DMS79 treated with DMSO at 0.1 percent for 48 hours (cell line): ENCODE measurements at regions not wholly inside any gene's neighbourhood (a gene's known extent, or its start where the extent isn't known, plus 50 kb on each side); places are given as distances from the start of the nearest gene placed in this dataset.
"Not testable (repeated sequence)": the region's sequence is repeated elsewhere in the genome, so short reads cannot be mapped to it uniquely, and the experiment has no call there.

Source experiments
- DNase-seq: peaks from one replicate; lab custom pipeline; 2025; lab: John Stamatoyannopoulos, UW

- DNase-seq: not testable (repeated sequence)
Measured at GRCh38 chr4:82077471-82077995, 296.3 kb downstream of the HNRNPD start.

DNA sequence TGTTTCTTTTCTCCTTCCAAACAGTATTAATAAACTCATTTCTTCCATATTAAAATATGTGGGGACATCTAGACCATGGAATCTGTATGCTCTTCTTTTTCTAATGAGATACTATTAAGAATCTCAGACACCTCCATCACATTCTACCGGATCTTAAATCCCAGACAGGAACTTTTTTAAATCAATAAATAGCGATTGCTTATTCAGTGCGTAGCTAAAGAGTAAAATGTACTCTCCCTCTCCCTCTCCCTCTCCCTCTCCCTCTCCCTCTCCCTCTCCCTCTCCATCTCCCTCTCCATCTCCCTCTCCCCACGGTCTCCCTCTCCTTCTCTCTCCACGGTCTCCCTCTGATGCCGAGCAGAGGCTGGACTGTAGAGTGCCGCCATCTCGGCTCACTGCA is 297.0 kb downstream of the HNRNPD start:
- DNase-seq: no peak

DNA sequence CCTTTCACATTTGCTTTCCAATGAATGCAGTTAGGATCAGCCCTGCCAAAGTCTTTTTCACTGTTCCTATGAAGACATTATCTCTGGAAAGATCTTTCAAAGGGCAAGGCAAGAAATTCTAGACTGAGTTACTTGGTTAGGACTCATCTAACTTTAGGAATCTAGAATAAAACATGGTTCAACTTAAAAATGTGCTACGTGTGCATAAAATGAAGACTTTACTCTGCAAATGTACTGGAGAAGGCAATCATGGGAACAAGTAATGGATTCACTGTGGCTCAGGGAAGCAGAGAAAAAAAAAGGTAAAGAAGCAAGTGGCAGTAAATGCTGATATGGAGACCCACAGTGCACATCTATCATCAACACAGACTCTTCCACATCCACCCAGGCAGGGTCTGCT is 297.4 kb downstream of the HNRNPD start:
- no peak for DNase-seq

- no peak for DNase-seq
Measured at GRCh38 chr4:82071951-82072350, 301.8 kb downstream of the HNRNPD start.

DNA sequence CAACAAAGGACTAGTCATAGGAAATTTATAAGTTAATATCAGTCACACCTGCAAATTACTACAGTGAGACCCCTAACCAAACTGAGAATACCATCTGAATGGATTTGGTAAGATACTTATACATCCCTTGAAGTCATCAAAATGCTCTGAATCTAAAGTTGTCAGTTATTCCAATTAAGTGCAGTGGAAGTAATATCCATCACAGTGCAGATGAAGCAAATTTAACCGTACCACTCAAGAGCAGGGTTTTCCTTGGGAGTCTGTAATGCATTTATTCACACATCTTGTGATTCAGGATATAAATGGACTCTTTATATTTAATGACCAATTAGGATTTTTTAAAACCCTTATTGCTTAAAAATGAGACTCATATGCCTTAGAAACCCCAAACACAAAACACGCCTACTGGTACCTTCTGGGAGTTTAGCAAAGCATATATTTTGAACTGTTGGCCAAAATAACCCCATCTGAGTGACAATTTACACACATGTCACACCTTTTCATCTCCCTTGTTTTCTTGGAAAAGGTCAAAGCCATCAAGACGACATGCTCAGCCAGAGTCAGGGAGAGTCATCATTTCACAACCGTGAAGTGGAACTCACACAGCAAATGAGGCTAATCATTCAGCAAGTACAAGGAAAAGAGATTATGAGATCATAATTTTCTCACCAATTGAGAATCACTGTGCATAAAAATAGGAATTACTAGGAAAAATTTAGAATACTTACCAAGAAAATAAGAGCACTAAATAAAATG is 303.7 kb downstream of the HNRNPD start:
- DNase-seq: peak; percentile 35

DNA sequence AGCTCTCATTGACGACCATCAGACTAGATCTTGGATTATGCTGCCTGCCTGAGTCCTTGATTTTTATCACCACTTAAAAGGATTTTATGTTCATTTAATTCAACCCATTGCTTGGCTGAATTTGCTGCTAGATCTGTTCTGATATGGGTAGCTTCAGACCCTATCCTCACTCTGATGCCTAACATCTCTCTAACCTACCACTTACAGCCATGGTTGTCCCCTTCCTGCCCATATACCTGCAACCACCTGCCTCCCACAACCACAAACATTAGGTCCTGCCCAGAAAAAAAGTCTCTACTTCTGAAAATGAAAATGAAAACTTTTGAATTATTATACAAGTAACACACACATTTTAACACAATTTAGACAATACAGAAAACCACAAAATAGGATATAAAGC is 310.8 kb downstream of the HNRNPD start:
- DNase-seq: no peak

- DNase-seq: no peak
Measured at GRCh38 chr4:82057990-82058544, 315.7 kb downstream of the HNRNPD start.

DNA sequence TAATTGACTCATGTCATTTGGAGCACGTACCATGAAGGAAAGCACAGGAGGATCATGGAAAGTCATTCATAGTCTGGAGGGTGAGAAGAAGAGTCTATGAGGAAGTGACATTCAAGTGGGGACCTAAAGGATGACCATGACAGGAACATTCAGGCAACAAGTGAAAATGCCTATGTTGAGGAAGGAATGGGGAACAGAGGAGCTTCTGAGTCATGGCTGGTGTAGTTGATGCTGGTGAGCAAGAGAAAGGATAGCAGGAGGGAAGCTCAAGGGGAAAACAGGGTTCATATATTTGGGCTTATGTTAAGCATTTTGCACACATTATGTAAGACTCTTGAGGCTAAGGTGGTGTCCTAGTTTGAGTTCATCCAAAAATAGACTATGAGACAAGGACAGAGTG is 318.6 kb downstream of the HNRNPD start:
- no peak for DNase-seq

DNA sequence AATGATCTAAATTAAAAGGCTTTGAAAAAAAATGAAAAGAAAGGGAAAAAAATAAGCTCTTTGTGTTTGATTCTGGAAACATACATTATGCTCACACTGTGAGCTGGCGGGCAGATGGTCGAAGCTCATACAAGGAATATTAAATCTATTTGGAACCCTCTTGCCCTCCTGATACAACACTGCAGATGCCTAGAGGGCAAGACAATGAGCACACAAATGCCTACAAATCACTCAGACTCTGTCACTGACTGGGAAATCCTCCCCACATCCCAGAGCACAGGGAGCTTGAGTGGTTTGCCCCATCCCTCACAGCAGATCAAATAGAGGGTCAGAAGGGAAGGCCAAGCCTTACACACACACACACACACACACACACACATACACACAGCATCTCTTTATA is 320.4 kb downstream of the HNRNPD start:
- no peak for DNase-seq

DNA sequence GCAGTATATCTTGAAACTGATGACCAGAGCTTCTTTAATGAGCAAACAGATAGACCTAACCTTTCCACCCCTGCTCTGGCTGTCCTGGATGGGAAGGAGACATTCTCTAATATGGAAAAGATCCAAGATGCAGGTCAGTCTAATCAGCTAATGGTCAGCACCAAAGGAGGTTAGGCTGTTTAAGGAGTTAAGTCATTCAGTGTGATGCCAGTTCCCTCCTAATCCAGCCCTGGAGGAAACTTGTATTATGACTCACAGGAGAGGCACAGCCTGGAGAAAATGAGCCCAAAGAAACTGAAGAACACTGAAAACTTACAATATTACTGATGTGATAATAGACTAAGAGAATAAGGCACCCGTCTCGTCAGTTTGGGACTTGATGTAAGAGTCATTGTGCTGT is 323.0 kb downstream of the HNRNPD start:
- no peak for DNase-seq

DNA sequence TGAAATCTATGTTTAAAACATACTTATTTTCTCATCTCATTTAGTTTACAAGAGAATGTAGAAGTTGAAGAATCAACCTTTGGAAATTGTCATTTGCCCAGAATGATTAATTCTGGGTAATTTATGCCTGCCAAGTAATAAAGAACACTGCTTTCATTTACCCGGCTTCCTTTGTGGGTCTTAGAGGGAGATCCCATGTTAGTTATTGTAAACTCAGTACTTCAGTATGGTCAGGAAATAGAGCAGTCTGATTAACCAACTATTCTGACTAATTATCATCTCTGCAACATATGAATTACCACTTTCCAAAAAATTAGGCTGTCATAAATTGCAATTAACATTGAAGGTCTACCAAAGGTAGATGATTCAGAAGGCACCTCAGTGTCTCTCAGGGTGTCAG is 324.5 kb downstream of the HNRNPD start:
- DNase-seq: no peak

DNA sequence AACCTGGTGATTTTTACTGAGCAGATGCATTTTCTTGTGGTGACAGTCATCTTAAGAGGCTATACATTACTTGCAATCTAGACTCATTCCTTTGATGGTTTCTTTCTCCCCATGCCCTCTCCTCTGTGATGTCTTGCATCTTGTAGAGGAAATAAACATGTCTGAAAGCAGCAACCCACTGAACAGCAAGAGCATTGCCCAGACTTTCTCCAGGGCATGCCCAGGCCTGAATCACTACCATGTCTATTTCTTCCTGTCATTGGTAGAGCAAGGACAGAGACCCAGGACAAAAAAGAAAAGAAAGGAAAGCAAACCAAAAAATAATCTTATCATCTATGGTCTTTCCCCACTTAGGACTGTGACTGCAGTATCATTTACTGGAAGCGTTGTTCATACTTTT is 326.1 kb downstream of the HNRNPD start:
- no peak for DNase-seq

DNA sequence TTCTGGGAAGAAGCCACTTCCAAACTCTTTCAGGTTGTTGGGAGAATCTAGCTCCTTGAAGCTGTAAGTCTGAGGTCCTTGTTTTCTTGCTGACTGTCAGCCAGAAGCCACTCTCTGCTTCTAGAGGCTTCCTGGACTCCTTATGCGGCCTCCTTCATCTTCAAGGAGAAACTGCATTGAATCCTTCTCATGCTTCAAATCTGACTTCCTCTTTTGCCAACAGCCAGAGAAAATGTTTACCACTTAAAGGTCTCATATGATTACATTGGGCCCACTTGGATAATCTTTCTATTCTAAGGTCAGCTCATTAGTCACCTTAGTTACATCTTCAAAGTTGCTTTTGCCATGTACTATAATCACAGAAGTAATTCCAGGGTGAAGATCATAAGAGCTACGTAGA is 327.0 kb downstream of the HNRNPD start:
- DNase-seq: no peak

DNA sequence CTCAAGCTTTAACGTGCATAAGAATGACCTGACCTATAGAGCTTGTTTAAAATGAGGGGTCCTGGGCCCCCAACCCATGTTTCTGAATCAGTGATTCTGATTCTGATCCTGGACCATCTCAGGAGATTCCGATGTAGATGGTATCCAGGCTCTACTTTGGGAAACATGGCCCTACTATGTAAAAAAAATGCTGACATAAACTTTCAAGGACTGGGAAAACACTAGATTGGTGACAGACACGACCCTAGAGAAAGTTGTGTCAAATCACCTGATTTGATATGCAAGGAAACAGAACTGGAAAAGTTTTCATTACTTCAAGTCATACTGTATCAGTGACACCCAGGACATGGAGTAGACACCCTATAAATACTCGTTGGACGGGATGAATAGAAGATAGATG is 328.5 kb downstream of the HNRNPD start:
- no peak for DNase-seq

DNA sequence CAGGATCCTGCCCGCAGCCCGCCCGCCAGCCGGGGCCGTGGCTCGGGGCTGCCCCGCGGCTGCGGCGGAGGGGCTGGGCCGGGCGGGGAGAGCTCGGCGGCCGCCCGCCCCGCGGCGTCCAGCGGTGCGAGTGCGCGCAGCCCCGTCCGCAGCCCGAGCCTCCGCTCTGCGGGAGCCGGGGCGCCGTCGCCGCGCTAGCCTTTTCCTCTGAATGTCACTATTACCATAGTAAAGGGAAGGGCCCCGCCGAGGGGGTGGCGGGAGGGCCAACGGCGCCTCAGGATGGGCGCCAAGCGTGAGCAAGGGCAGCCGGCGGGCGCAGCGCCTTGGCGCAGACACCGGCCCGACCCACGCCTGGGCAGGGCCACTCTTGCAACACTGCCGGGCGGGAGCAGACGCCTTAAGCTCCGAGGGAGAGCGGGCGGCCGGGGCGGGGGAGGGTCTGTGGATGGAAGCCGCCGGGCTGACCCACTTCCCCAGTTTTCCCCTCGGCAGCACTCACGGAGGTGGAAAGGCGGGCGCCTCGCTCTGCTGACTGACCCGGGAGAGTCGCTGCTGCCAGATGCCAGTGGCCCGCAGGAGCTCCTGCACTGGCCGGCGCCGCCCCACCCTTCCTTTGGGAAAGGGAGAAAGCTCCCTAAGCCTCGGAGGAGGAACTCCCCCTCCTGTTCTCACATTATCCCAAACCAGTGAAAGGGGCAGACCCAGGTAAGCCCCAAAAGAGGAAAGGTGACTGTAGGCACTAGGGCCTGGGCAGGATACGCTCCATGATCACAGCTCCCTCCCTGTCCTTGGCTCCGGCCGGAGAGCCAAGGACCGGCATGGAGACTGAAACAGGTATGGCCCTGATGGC is 329.4 kb downstream of the HNRNPD start:
- peak; percentile 52 for DNase-seq

DNA sequence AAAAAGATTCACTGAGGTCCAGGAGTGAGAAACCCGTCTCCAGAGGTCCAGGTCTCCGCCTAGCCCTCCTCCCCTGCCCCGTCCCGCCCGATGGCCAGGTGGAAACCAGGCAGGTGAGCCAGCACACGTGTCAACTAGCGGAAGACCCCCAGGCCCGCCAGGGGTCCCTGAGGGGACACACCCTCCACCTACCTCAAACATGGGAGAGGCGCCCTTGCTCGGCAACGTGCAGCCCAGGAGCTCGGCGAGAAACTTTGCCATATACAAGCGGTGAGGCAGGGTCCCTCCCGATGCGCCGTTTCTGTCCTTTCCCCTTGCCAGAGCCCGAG is 330.0 kb downstream of the HNRNPD start:
- DNase-seq: no peak

GRCh38 chr4:82043081-82043808 is 330.5 kb downstream of the HNRNPD start:
- no peak for DNase-seq

DNA sequence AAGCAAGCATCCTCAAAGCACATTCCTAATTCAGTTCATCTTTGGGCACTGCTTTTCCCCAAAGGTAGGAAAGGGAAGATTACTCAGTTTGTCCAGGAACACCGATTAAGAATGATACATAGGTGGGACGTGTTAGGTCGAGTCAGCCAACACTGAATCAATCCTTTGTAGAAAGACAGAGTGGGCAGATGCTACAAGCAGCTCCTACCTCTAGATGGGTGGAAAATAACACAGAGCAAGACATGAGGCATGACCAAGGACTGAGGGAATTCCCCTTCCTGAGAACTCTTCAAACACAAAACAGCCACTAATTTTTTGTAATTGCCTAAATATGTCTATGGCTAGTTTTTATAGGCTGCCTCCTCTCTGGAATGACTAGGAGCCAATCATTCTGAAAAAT is 331.7 kb downstream of the HNRNPD start:
- DNase-seq: no peak

GRCh38 chr4:82038936-82039335 is 334.9 kb downstream of the HNRNPD start:
- no peak for DNase-seq

DNA sequence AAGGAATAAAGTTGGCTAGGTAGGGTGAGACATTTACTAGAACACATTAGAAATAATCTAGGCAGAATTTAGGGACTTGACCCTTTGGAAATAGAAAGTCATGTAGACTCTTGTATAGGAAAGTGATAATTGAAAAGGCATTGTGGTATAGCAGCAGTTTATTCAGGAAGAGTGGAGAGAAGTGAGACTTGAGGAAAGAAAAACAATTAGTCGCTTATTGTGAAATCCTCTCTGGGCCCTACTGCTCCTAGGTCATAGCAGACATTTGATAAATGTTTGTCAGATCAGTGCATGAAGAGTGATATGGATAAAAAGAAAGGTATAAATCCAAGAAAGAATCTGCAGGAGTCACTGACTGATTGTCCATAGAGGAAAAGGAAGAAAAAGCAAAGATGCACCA is 337.6 kb downstream of the HNRNPD start:
- no peak for DNase-seq

DNA sequence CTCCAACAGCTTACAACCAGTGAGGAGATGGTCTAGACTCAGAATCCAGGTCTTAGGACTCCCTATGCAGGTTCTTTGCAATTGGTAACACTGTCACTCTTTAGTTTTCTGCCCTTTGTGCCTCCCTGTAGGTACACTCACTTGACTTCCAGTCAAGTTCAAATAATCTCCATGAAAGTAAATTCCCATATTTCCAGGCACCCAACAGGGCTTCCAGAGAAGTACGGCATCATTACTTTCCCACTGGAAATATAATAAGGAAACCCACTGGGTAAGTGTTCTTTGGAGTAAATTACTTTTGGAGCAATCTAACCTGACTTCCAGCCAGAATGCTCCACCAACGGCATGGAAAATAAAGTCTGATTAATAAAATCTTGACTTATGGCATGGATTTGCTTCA is 338.9 kb downstream of the HNRNPD start:
- no peak for DNase-seq

- DNase-seq: no peak
Measured at GRCh38 chr4:82033862-82034261, 339.9 kb downstream of the HNRNPD start.
